ENCODE measurements at regions not wholly inside any gene's neighbourhood (a gene's known extent, or its start where the extent isn't known, plus 50 kb on each side); places are given as distances from the start of the nearest gene placed in this dataset.

DNA sequence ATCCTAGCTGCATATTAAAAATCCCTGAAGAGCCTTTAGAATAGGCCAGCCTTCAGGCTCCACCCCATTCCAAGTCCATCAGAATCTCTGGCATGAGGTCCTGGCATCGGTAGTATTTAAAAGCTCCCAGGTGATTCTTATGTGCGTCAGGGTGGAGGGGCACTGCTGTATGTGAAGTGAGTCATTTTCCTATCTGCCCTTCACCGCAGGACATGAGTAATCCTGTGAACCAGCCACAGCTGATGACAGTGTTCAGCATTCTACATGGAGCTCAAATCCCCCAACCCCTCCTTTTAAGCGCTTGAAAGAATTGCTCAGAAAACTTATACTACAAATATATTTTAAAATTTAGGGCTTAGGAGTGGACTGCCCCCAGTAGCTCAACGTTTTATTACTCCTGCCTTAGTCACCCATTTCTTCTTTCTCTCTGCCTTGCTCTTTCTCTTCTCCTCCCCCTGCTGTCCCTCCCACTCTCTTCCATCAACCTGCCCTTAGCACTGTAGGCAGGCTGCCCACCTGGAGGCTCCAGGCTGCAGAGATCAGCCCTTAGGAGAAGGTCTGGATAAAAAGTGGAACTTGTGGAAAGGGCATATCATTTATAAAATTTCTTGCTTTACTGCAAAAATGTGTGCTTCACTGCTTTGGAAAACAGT, 73.8 kb upstream of the ZNF281 start (continued):
- TF ChIP-seq NFIC (IDR thresholded peaks at IDR 0.05; ENCODE audit: borderline replicate concordance): peak; percentile 85
- TF ChIP-seq, protein P1, sequence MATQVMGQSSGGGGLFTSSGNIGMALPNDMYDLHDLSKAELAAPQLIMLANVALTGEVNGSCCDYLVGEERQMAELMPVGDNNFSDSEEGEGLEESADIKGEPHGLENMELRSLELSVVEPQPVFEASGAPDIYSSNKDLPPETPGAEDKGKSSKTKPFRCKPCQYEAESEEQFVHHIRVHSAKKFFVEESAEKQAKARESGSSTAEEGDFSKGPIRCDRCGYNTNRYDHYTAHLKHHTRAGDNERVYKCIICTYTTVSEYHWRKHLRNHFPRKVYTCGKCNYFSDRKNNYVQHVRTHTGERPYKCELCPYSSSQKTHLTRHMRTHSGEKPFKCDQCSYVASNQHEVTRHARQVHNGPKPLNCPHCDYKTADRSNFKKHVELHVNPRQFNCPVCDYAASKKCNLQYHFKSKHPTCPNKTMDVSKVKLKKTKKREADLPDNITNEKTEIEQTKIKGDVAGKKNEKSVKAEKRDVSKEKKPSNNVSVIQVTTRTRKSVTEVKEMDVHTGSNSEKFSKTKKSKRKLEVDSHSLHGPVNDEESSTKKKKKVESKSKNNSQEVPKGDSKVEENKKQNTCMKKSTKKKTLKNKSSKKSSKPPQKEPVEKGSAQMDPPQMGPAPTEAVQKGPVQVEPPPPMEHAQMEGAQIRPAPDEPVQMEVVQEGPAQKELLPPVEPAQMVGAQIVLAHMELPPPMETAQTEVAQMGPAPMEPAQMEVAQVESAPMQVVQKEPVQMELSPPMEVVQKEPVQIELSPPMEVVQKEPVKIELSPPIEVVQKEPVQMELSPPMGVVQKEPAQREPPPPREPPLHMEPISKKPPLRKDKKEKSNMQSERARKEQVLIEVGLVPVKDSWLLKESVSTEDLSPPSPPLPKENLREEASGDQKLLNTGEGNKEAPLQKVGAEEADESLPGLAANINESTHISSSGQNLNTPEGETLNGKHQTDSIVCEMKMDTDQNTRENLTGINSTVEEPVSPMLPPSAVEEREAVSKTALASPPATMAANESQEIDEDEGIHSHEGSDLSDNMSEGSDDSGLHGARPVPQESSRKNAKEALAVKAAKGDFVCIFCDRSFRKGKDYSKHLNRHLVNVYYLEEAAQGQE (IDR thresholded peaks at IDR 0.05; ENCODE audit: low read depth, low read length): no peak

DNA sequence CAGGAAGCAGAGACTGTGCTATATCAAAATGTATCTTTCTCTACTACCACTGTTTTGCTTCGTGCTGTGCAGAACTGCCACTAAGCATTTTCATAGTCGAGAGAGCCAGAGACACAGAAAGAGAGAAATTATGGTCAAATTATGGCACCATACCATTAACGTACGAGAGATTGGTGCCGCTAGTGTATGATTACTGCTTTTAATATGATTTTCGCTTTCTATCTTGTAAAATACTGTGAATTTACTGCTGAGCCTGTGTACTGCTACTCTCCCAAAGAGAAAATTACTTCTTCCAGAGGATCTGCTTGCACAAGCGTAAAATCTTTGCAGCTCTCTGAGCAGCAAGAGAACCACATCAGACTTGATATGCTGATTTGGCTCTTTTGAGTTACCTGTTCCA, 71.1 kb upstream of the ZNF281 start:
- H3K79me2 ChIP-seq (ENCODE audit: insufficient read depth): no peaks in the 10 kb centered on the region
- peaks cover 2 to 8% of the 10 kb centered on the region in 2 experiments; a peak in 2 of 4 replicates for H3K4me1 ChIP-seq (ENCODE audit: control insufficient read depth in 1 of 2, insufficient read depth in 2 of 2, low read depth in 1 of 2, low read length in 1 of 2)
- H3K9me3 ChIP-seq: no peaks in the 10 kb centered on the region
- no peak overlapping the region for H3K4me2 ChIP-seq
- no peaks in the 10 kb centered on the region for H3K9me2 ChIP-seq
- ChIA-PET POLR2A (no interaction called here), CTCF (no interaction called here)
- 91% methylated on average over 7 of the region's 7 CpGs for WGBS (ENCODE audit: low lambda C conversion rate)
- H2AFZ ChIP-seq (ENCODE audit: low read depth): no peak overlapping the region
- no peaks in the 10 kb centered on the region for H3K36me3 ChIP-seq (replicated peaks in 1 of 2; ENCODE audit: control insufficient read depth in 1 of 2, insufficient read depth in 2 of 2, low read length in 1 of 2)
- no peak overlapping the region for H3K27ac ChIP-seq (ENCODE audit: low read depth in 2 of 2, low read length in 1 of 2)
- H3K27me3 ChIP-seq (ENCODE audit: insufficient read depth): no peaks in the 10 kb centered on the region
- H3F3A ChIP-seq (replicated peaks; ENCODE audit: insufficient read depth): peaks cover 6% of the 10 kb centered on the region
- H3K4me3 ChIP-seq (ENCODE audit: low read depth in 2 of 2, low read length in 1 of 2): no peak overlapping the region
- TF ChIP-seq, protein P2, sequence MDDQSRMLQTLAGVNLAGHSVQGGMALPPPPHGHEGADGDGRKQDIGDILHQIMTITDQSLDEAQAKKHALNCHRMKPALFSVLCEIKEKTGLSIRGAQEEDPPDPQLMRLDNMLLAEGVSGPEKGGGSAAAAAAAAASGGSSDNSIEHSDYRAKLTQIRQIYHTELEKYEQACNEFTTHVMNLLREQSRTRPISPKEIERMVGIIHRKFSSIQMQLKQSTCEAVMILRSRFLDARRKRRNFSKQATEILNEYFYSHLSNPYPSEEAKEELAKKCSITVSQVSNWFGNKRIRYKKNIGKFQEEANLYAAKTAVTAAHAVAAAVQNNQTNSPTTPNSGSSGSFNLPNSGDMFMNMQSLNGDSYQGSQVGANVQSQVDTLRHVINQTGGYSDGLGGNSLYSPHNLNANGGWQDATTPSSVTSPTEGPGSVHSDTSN (IDR thresholded peaks at IDR 0.05): no peak
- no peak for TF ChIP-seq CTCF (IDR thresholded peaks at IDR 0.05)
- H3K9ac ChIP-seq: no peak overlapping the region
- DNase-seq: no peak
- no peaks in the 10 kb centered on the region for H4K20me1 ChIP-seq (ENCODE audit: insufficient read depth)

DNA sequence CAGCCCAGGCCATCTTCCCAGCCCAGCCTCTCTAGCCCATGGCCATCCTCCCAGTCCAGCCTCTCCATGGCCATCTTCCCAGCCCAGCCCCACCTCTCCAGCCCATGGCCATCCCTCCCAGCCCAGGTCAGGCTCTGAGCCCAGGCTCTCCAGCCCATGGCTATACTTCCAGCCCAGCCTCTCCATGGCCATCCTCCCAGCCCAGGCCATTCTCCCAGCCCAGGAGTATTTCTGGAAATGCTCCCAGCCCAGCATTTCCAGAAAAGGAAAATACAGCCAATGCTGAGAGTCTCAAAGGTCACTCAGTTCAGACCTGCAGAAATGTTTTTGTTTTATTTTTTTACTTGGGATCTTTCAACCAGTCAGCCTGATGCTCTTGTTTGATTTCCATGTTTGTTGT, 70.0 kb upstream of the ZNF281 start:
- Histone ChIP-seq H3K9ac (no peak overlapping the region), H3K4me3 (ENCODE audit: low read depth in 2 of 2, low read length in 1 of 2) (no peak overlapping the region), H4K20me1 (ENCODE audit: insufficient read depth) (no peaks in the 10 kb centered on the region), H3K4me1 (ENCODE audit: control insufficient read depth in 1 of 2, insufficient read depth in 2 of 2, low read depth in 1 of 2, low read length in 1 of 2) (peaks cover 2 to 8% of the 10 kb centered on the region in 2 experiments; a peak in 3 of 4 replicates), H3K79me2 (ENCODE audit: insufficient read depth) (no peaks in the 10 kb centered on the region), H3K4me2 (no peak overlapping the region), H3K9me3 (no peaks in the 10 kb centered on the region), H3K9me2 (no peaks in the 10 kb centered on the region), H2AFZ (ENCODE audit: low read depth) (no peak overlapping the region), H3F3A (replicated peaks; ENCODE audit: insufficient read depth) (peaks cover 6% of the 10 kb centered on the region), H3K36me3 (replicated peaks in 1 of 2; ENCODE audit: control insufficient read depth in 1 of 2, insufficient read depth in 2 of 2, low read length in 1 of 2) (no peaks in the 10 kb centered on the region), H3K27ac (ENCODE audit: low read depth in 2 of 2, low read length in 1 of 2) (no peak overlapping the region), H3K27me3 (ENCODE audit: insufficient read depth) (no peaks in the 10 kb centered on the region)
- no peak for DNase-seq
- TF ChIP-seq YY1 (IDR thresholded peaks at IDR 0.05; ENCODE audit: low read depth) (no peak), RAD21 (IDR thresholded peaks at IDR 0.05; ENCODE audit: low read length) (no peak), TAF1 (IDR thresholded peaks at IDR 0.05; ENCODE audit: borderline replicate concordance, low read depth, low read length) (no peak), RXRA (IDR thresholded peaks at IDR 0.05; ENCODE audit: borderline replicate concordance, low read depth) (no peak), SIN3A (IDR thresholded peaks at IDR 0.05; ENCODE audit: borderline replicate concordance, low read depth, low read length) (no peak), GABPA (IDR thresholded peaks at IDR 0.05; ENCODE audit: low read depth) (no peak), FOXJ3 (CRISPR knock-in tag; IDR thresholded peaks at IDR 0.05) (no peak), JUND (IDR thresholded peaks at IDR 0.05) (no peak), USF2 (IDR thresholded peaks at IDR 0.05; ENCODE audit: borderline replicate concordance, low read depth, low read length) (no peak)
- ChIA-PET CTCF (no interaction called here), POLR2A (no interaction called here)

All from SK-N-SH (cell line).